IMR-90 (cell line): ENCODE measurements at regions not wholly inside any gene's neighbourhood (a gene's known extent, or its start where the extent isn't known, plus 50 kb on each side); places are given as distances from the start of the nearest gene placed in this dataset.

Source experiments
- ATAC-seq: fragments of 200-7000 bp; cut with Tn5 transposase; 2 replicates; pipeline ENCODE4 v1.9.1; 2020; ENCODE audit warnings: low read depth, mild to moderate bottlenecking, moderate library complexity
- BruUV-seq: library from RNA; stranded (reverse); fragments of 400-500 nt; replicated peaks from 2 replicates; lab custom pipeline; 2021; lab: Mats Ljungman, UMichigan
- CTCF ChIA-PET: fragments of 300-600 bp; formaldehyde crosslinking; extraction: SDS; loops from one replicate; lab custom pipeline; 2021; ENCODE audit warnings: antibody characterized with exemption; lab: Yijun Ruan, JAX
- POLR2A ChIA-PET: fragments of 300-600 bp; sonication (Branson Sonifier 250); formaldehyde crosslinking; loops from one replicate; lab custom pipeline; 2022; ENCODE audit warnings: antibody characterized with exemption; ENCODE audit not compliant: unreplicated experiment; lab: Charles Lee
- DNase-seq: peaks from one replicate; pipeline ENCODE4 v3.0.0; 2013
- H2AFZ ChIP-seq: replicated peaks from 2 replicates; pipeline ENCODE3; 2013; ENCODE audit warnings: low read length, mild to moderate bottlenecking; ENCODE audit not compliant: poor library complexity
- H2AK5ac ChIP-seq: 2 replicates; pipeline ENCODE4 v1.6.1; 2013; ENCODE audit warnings: low read depth, low read length, inconsistent platforms
- H2AK9ac ChIP-seq: replicated peaks from 2 replicates; pipeline ENCODE3; 2013; ENCODE audit warnings: mild to moderate bottlenecking, low read depth, low read length, moderate library complexity; ENCODE audit not compliant: poor library complexity
- H2BK120ac ChIP-seq: 2 replicates; pipeline ENCODE4 v1.6.1; 2013; ENCODE audit warnings: low read depth, low read length, inconsistent platforms
- H2BK15ac ChIP-seq: 3 replicates; pipeline ENCODE4 v1.6.1; 2013; ENCODE audit warnings: low read depth, low read length, inconsistent platforms
- H2BK20ac ChIP-seq: 2 replicates; pipeline ENCODE4 v1.6.1; 2013; ENCODE audit warnings: low read depth, mild to moderate bottlenecking, inconsistent platforms, low read length, moderate library complexity
- H2BK5ac ChIP-seq: 2 replicates; pipeline ENCODE4 v1.6.1; 2013; ENCODE audit warnings: mild to moderate bottlenecking, low read depth, low read length, inconsistent platforms; ENCODE audit not compliant: poor library complexity, severe bottlenecking
- H3K14ac ChIP-seq: replicated peaks from 2 replicates; pipeline ENCODE4 v1.6.1; 2013; ENCODE audit warnings: low read depth, low read length, inconsistent platforms
- H3K18ac ChIP-seq: 2 replicates; pipeline ENCODE4 v1.6.1; 2013; ENCODE audit warnings: low read depth, low read length, control low read depth
- H3K23ac ChIP-seq: 2 replicates; pipeline ENCODE4 v1.6.1; 2013; ENCODE audit warnings: low read depth, low read length, inconsistent platforms
- H3K27ac ChIP-seq: 2 replicates; pipeline ENCODE4 v1.5.1; 2013; ENCODE audit warnings: mild to moderate bottlenecking, control low read depth, low read length; ENCODE audit not compliant: insufficient read depth
- H3K27me3 ChIP-seq: 2 replicates; pipeline ENCODE4 v1.6.1; 2013; ENCODE audit warnings: low read length; ENCODE audit not compliant: control insufficient read depth, insufficient read depth
- H3K36me3 ChIP-seq: 2 replicates; pipeline ENCODE4 v1.6.1; 2013; ENCODE audit warnings: low read length, mixed read lengths; ENCODE audit not compliant: control insufficient read depth, insufficient read depth
- H3K4ac ChIP-seq: 2 replicates; pipeline ENCODE4 v1.6.1; 2013; ENCODE audit warnings: low read depth, low read length, inconsistent platforms
- H3K4me1 ChIP-seq: 2 replicates; pipeline ENCODE4 v1.6.1; 2013; ENCODE audit warnings: low read length, mixed read lengths; ENCODE audit not compliant: control insufficient read depth, insufficient read depth
- H3K4me2 ChIP-seq: 2 replicates; pipeline ENCODE4 v1.6.1; 2013; ENCODE audit warnings: low read depth, mild to moderate bottlenecking, control low read depth, low read length, moderate library complexity
- H3K4me3 ChIP-seq: 2 replicates; pipeline ENCODE4 v1.5.1; 2013; ENCODE audit warnings: low read depth, mild to moderate bottlenecking, control low read depth, low read length, moderate library complexity; ENCODE audit not compliant: insufficient read depth
- H3K56ac ChIP-seq: 2 replicates; pipeline ENCODE4 v1.6.1; 2013; ENCODE audit warnings: low read length, inconsistent platforms; ENCODE audit not compliant: insufficient read depth; ENCODE audit errors: extremely low read depth
- H3K79me1 ChIP-seq, 2 experiments: 2 replicates each; pipeline ENCODE4 v1.6.1; 2013; ENCODE audit warnings: low read length in 2 of 2, inconsistent platforms in 1 of 2, low read depth in 1 of 2
- H3K9ac ChIP-seq: 2 replicates; pipeline ENCODE4 v1.6.1; 2013; ENCODE audit warnings: low read depth, low read length, control low read depth
- H3K9me1 ChIP-seq: 2 replicates; pipeline ENCODE4 v1.6.1; 2013; ENCODE audit warnings: low read length, inconsistent platforms; ENCODE audit not compliant: insufficient read depth
- H3K9me3 ChIP-seq: 2 replicates; pipeline ENCODE4 v1.6.1; 2013; ENCODE audit warnings: low read length; ENCODE audit not compliant: control insufficient read depth, insufficient read depth
- H4K20me1 ChIP-seq: 2 replicates; pipeline ENCODE4 v1.6.1; 2013; ENCODE audit warnings: low read length, inconsistent platforms; ENCODE audit not compliant: insufficient read depth
- H4K5ac ChIP-seq: 2 replicates; pipeline ENCODE4 v1.6.1; 2013; ENCODE audit warnings: mild to moderate bottlenecking, low read depth, low read length, control low read depth
- H4K8ac ChIP-seq, 2 experiments: 2 replicates each; pipeline ENCODE4 v1.6.1; 2013; ENCODE audit warnings: low read depth in 2 of 2, low read length in 2 of 2, control low read depth in 1 of 2, inconsistent platforms in 1 of 2
- H4K91ac ChIP-seq: 2 replicates; pipeline ENCODE4 v1.6.1; 2013; ENCODE audit warnings: low read depth, low read length, inconsistent platforms; ENCODE audit not compliant: insufficient read depth
- CEBPB ChIP-seq: IDR thresholded peaks from 2 replicates; pipeline ENCODE4 v1.6.1; 2012; ENCODE audit warnings: low read depth, low read length, improper control_type of control experiment
- RCOR1 ChIP-seq: IDR thresholded peaks from 2 replicates; pipeline ENCODE4 v1.6.1; 2012; ENCODE audit warnings: mild to moderate bottlenecking, low read length, improper control_type of control experiment; ENCODE audit not compliant: insufficient replicate concordance
- WGBS, 2 experiments: methylation state at CpG; one replicate each; pipeline versions ENCODE4 v1.1.5 to v1.1.7; 2013; ENCODE audit warnings: missing lambda C conversion rate in 2 of 2; ENCODE audit not compliant: insufficient read length in 1 of 2; ENCODE audit errors: extremely low coverage in 2 of 2; 5-methylcytosine and 5-hydroxymethylcytosine counted together
- dilution Hi-C: fragments of 300-500 bp; cut with HindIII; formaldehyde crosslinking; loops from one replicate; pipeline ENCODE4 v1.14.3; 2018; ENCODE audit warnings: low sequenced_read_pairs; ENCODE audit not compliant: unreplicated experiment
- in situ Hi-C: fragments of 300-500 bp; cut with MboI; formaldehyde crosslinking; loops from 3 replicates; pipeline ENCODE4 v1.14.3; 2019; ENCODE audit warnings: low sequenced_read_pairs, inconsistent platforms, mixed read lengths
- intact Hi-C: fragments of 100-400 bp; cut with micrococcal nuclease; formaldehyde crosslinking; loops from 2 replicates; pipeline ENCODE4 v1.10.0; 2022

DNA sequence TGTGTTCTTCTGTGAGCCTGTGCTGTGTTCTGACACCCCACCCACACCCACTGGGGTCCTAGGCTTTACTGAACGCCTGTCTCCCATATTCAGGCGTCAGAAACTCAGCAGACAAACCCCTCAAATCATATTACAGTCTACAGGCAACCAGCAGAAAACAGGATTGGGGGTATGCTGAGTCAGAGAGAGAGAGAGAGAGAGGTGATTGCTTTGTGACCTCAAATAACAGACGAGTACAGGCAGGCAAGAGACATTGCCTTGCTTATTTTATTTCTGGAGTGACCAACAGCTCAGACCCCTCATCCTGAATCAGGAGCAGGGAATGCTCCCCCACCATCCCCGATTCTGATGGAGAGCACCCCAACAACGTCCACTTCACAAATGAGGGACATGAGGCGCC lies 473.9 kb downstream of the PMP22 start:
- Histone ChIP-seq H3K79me1 (no peaks in the 10 kb centered on the region), H3K4me1 (peaks cover 7% of the 10 kb centered on the region), H2AK9ac (peak overlapping the region; percentile 5), H2AK5ac (peak overlapping the region; percentile 26; the same call in 1 of the 2 replicates), H3K27ac (no peak overlapping the region), H2BK120ac (peak overlapping the region; percentile 26; the same call in 1 of the 2 replicates), H4K91ac (no peak overlapping the region; the same call in 1 of the 2 replicates), H3K23ac (0 out of 2 replicates have a peak overlapping the region, but pooled peaks have one; percentile 11), H3K9me3 (no peaks in the 10 kb centered on the region), H4K8ac (no peak overlapping the region; a peak in 1 of 4 replicates), H3K27me3 (no peaks in the 10 kb centered on the region), H4K5ac (peak overlapping the region; percentile 7; the same call in 1 of the 2 replicates), H3K9me1 (peaks cover 9% of the 10 kb centered on the region), H2AFZ (peak overlapping the region; percentile 54), H3K4me3 (no peak overlapping the region), H3K18ac (no peak overlapping the region), H3K36me3 (no peaks in the 10 kb centered on the region), H3K4ac (peak overlapping the region; percentile 4; the same call in 1 of the 2 replicates), H4K20me1 (no peaks in the 10 kb centered on the region), H3K9ac (no peak overlapping the region), H2BK15ac (peak overlapping the region; percentile 54; the same call in 2 of the 3 replicates), H3K14ac (peak overlapping the region; percentile 60; the same call in 1 of the 2 replicates), H2BK5ac (no peak overlapping the region), H3K56ac (no peak overlapping the region), H3K4me2 (no peak overlapping the region), H2BK20ac (peak overlapping the region; percentile 3; the same call in 1 of the 2 replicates)
- dilution Hi-C loops (no loop called here), in situ Hi-C loops (no loop called here), intact Hi-C loops (no loop called here)
- ATAC-seq (no peak), DNase-seq (peak; percentile 24)
- 70% methylated on average over 2 of the region's 6 CpGs; no CpG with 5 or more reads in 1 of the 2 experiments for WGBS, 2 experiments
- no peak for TF ChIP-seq RCOR1
- TF ChIP-seq CEBPB = no peak
- CTCF ChIA-PET = interaction anchor here (1.1 kb wide), 1 partner anchor 22 kb away, joined by 3 read pairs; no protein-coding TSS in a partner anchor
- POLR2A ChIA-PET = no interaction called here
- no TSS peak for BruUV-seq
